ENCODE measurements at regions not wholly inside any gene's neighbourhood (a gene's known extent, or its start where the extent isn't known, plus 50 kb on each side); places are given as distances from the start of the nearest gene placed in this dataset.

GRCh38 chr9:108241384-108242073, 614.3 kb downstream of the ACTL7B start:
- TF ChIP-seq, protein P1, sequence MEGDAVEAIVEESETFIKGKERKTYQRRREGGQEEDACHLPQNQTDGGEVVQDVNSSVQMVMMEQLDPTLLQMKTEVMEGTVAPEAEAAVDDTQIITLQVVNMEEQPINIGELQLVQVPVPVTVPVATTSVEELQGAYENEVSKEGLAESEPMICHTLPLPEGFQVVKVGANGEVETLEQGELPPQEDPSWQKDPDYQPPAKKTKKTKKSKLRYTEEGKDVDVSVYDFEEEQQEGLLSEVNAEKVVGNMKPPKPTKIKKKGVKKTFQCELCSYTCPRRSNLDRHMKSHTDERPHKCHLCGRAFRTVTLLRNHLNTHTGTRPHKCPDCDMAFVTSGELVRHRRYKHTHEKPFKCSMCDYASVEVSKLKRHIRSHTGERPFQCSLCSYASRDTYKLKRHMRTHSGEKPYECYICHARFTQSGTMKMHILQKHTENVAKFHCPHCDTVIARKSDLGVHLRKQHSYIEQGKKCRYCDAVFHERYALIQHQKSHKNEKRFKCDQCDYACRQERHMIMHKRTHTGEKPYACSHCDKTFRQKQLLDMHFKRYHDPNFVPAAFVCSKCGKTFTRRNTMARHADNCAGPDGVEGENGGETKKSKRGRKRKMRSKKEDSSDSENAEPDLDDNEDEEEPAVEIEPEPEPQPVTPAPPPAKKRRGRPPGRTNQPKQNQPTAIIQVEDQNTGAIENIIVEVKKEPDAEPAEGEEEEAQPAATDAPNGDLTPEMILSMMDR (IDR thresholded peaks at IDR 0.05; ENCODE audit: low read length), result no peak
- TF ChIP-seq EZH2 (IDR thresholded peaks at IDR 0.05; ENCODE audit: borderline replicate concordance, low read length), result no peak
- Histone ChIP-seq H3K36me3 (ENCODE audit: insufficient read depth, low read length) (no peaks in the 10 kb centered on the region), H3K4me3 (ENCODE audit: low read depth, low read length, poor library complexity, severe bottlenecking) (no peak overlapping the region), H3K9me2 (ENCODE audit: low read depth, low read length) (no peaks in the 10 kb centered on the region), H4K20me1 (ENCODE audit: insufficient read depth, low read length) (no peaks in the 10 kb centered on the region), H3K79me2 (ENCODE audit: insufficient read depth, low read length) (no peaks in the 10 kb centered on the region), H3K9ac (ENCODE audit: low read length) (no peak overlapping the region), H3F3A (ENCODE audit: insufficient read depth, low read length) (no peaks in the 10 kb centered on the region), H3K4me1 (ENCODE audit: insufficient read depth, low read length, severe bottlenecking) (no peaks in the 10 kb centered on the region), H2AFZ (ENCODE audit: low read length) (no peak overlapping the region), H3K27me3 (ENCODE audit: insufficient read depth, low read length) (no peaks in the 10 kb centered on the region), H3K4me2 (ENCODE audit: low read length) (no peak overlapping the region), H3K27ac (ENCODE audit: low read depth, low read length, poor library complexity, severe bottlenecking) (no peak overlapping the region), H3K9me3 (ENCODE audit: low read length) (no peaks in the 10 kb centered on the region)

GRCh38 chr9:108239696-108240321, 616.0 kb downstream of the ACTL7B start:
- no peak for TF ChIP-seq EZH2 (IDR thresholded peaks at IDR 0.05; ENCODE audit: borderline replicate concordance, low read length)
- TF ChIP-seq, protein P1 (IDR thresholded peaks at IDR 0.05; ENCODE audit: low read length), result no peak
- H3K79me2 ChIP-seq (ENCODE audit: insufficient read depth, low read length), result no peaks in the 10 kb centered on the region
- no peaks in the 10 kb centered on the region for H3K36me3 ChIP-seq (ENCODE audit: insufficient read depth, low read length)

DNA sequence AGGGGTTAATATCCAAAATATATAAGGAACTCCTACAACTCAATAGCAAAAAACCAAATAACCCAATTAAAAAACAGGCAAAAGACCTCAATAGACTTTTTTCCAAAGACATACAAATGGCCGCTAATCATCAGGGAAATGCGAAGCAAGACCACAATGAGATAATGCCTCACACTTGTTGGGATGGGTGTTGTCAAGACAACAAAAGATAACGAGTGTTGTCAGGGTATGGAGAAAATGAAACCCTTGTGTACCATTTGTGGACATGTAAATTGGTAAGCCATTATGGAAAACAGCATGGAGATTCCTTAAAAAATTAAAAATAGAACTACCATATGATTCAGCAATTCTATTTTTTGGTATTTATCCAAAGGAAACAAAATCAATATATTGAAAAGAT, 620.2 kb downstream of the ACTL7B start:
- H2AFZ ChIP-seq (ENCODE audit: low read length), result no peak overlapping the region
- H3F3A ChIP-seq (ENCODE audit: insufficient read depth, low read length), result no peaks in the 10 kb centered on the region
- H3K4me2 ChIP-seq (ENCODE audit: low read length), result no peak overlapping the region
- H3K27ac ChIP-seq (ENCODE audit: low read depth, low read length, poor library complexity, severe bottlenecking), result no peak overlapping the region
- H3K79me2 ChIP-seq (ENCODE audit: insufficient read depth, low read length), result no peaks in the 10 kb centered on the region
- H3K9ac ChIP-seq (ENCODE audit: low read length), result no peak overlapping the region
- H3K4me3 ChIP-seq (ENCODE audit: low read depth, low read length, poor library complexity, severe bottlenecking), result no peak overlapping the region
- no peaks in the 10 kb centered on the region for H3K4me1 ChIP-seq (ENCODE audit: insufficient read depth, low read length, severe bottlenecking)
- TF ChIP-seq, protein P1 (IDR thresholded peaks at IDR 0.05; ENCODE audit: low read length), result no peak
- TF ChIP-seq EZH2 (IDR thresholded peaks at IDR 0.05; ENCODE audit: borderline replicate concordance, low read length), result no peak
- H3K9me3 ChIP-seq (ENCODE audit: low read length), result no peaks in the 10 kb centered on the region
- H3K27me3 ChIP-seq (ENCODE audit: insufficient read depth, low read length), result no peaks in the 10 kb centered on the region
- no peaks in the 10 kb centered on the region for H3K9me2 ChIP-seq (ENCODE audit: low read depth, low read length)
- no peaks in the 10 kb centered on the region for H4K20me1 ChIP-seq (ENCODE audit: insufficient read depth, low read length)
- H3K36me3 ChIP-seq (ENCODE audit: insufficient read depth, low read length), result no peaks in the 10 kb centered on the region

More at GRCh38 chr9:108239696-108240321, 616.0 kb downstream of the ACTL7B start:
- H3F3A ChIP-seq (ENCODE audit: insufficient read depth, low read length), result no peaks in the 10 kb centered on the region
- no peak overlapping the region for H2AFZ ChIP-seq (ENCODE audit: low read length)
- H3K4me3 ChIP-seq (ENCODE audit: low read depth, low read length, poor library complexity, severe bottlenecking), result no peak overlapping the region
- H3K4me1 ChIP-seq (ENCODE audit: insufficient read depth, low read length, severe bottlenecking), result no peaks in the 10 kb centered on the region
- H3K9me3 ChIP-seq (ENCODE audit: low read length), result no peaks in the 10 kb centered on the region
- no peaks in the 10 kb centered on the region for H3K9me2 ChIP-seq (ENCODE audit: low read depth, low read length)
- H3K9ac ChIP-seq (ENCODE audit: low read length), result no peak overlapping the region
- no peak overlapping the region for H3K4me2 ChIP-seq (ENCODE audit: low read length)
- no peak overlapping the region for H3K27ac ChIP-seq (ENCODE audit: low read depth, low read length, poor library complexity, severe bottlenecking)
- no peaks in the 10 kb centered on the region for H4K20me1 ChIP-seq (ENCODE audit: insufficient read depth, low read length)
- H3K27me3 ChIP-seq (ENCODE audit: insufficient read depth, low read length), result no peaks in the 10 kb centered on the region

Data from OCI-LY1 (cell line).